Panc1 (cell line): ENCODE measurements at regions not wholly inside any gene's neighbourhood (a gene's known extent, or its start where the extent isn't known, plus 50 kb on each side); places are given as distances from the start of the nearest gene placed in this dataset.
"Not testable (repeated sequence)": the region's sequence is repeated elsewhere in the genome, so short reads cannot be mapped to it uniquely, and the experiment has no call there.

Source experiments
- ATAC-seq: fragments of 200-7000 bp; cut with Tn5 transposase; 2 replicates; pipeline ENCODE4 v1.9.1; 2020; ENCODE audit warnings: mild to moderate bottlenecking, moderate library complexity
- BruUV-seq: library from RNA; stranded (reverse); fragments of 400-500 nt; replicated peaks from 2 replicates; lab custom pipeline; 2021; lab: Mats Ljungman, UMichigan
- CTCF ChIA-PET: fragments of 300-600 bp; sonication (Branson Sonifier 250); formaldehyde crosslinking; loops from one replicate; lab custom pipeline; 2022; ENCODE audit warnings: antibody characterized with exemption; lab: Charles Lee
- POLR2A ChIA-PET: fragments of 300-600 bp; sonication (Branson Sonifier 250); formaldehyde crosslinking; loops from one replicate; lab custom pipeline; 2022; ENCODE audit warnings: antibody characterized with exemption; lab: Charles Lee
- DNase-seq: peaks from one replicate; pipeline ENCODE4 v3.0.0-alpha.2; 2010; ENCODE audit warnings: low read depth, low spot score
- H3K27ac ChIP-seq: 2 replicates; pipeline ENCODE4 v1.5.1; 2011; ENCODE audit warnings: mild to moderate bottlenecking, low read length, inconsistent platforms
- H3K27me3 ChIP-seq: fragments of 200-500 bp; sonication (Bioruptor generic); 2 replicates; pipeline ENCODE4 v1.6.0; 2014; ENCODE audit warnings: low read length, inconsistent platforms; ENCODE audit not compliant: control insufficient read depth, insufficient read depth
- H3K36me3 ChIP-seq: fragments of 200-500 bp; sonication (Bioruptor generic); 2 replicates; pipeline ENCODE4 v1.5.1; 2014; ENCODE audit warnings: inconsistent platforms, mild to moderate bottlenecking, low read length, moderate library complexity; ENCODE audit not compliant: control insufficient read depth, insufficient read depth
- H3K4me1 ChIP-seq: 2 replicates; pipeline ENCODE4 v1.5.1; 2011; ENCODE audit warnings: inconsistent platforms, mild to moderate bottlenecking, low read length, moderate library complexity; ENCODE audit not compliant: control insufficient read depth, insufficient read depth
- H3K4me3 ChIP-seq, 2 experiments: 2 replicates each; pipeline ENCODE4 v1.5.1; 2011 to 2012; ENCODE audit warnings: low read depth in 2 of 2, low read length in 2 of 2, mild to moderate bottlenecking in 2 of 2, inconsistent platforms in 1 of 2, moderate library complexity in 1 of 2
- H3K9me3 ChIP-seq: fragments of 200-500 bp; sonication (Bioruptor generic); 2 replicates; pipeline ENCODE4 v1.5.1; 2014; ENCODE audit warnings: low read depth, mild to moderate bottlenecking, inconsistent platforms, low read length, moderate library complexity; ENCODE audit not compliant: control insufficient read depth, insufficient read depth
- POLR2AphosphoS5 ChIP-seq: IDR thresholded peaks from 2 replicates; pipeline ENCODE4 v1.6.1; 2012; ENCODE audit warnings: mild to moderate bottlenecking, low read depth, low read length, moderate library complexity
- REST ChIP-seq, 2 experiments: IDR thresholded peaks; 2 replicates each; pipeline ENCODE4 v1.6.1; 2011 to 2012; ENCODE audit warnings: low read depth in 2 of 2, control low read depth in 1 of 2, low read length in 1 of 2, mild to moderate bottlenecking in 1 of 2, moderate library complexity in 1 of 2; ENCODE audit not compliant: insufficient read depth in 1 of 2
- SIN3A ChIP-seq: IDR thresholded peaks from 2 replicates; pipeline ENCODE4 v1.6.1; 2012; ENCODE audit warnings: low read depth, mild to moderate bottlenecking, low read length, moderate library complexity, borderline replicate concordance; ENCODE audit not compliant: insufficient read depth
- TCF7L2 ChIP-seq: IDR thresholded peaks from 2 replicates; pipeline ENCODE4 v1.6.1; 2011; ENCODE audit warnings: mild to moderate bottlenecking, low read depth, low read length, inconsistent platforms
- in situ Hi-C: cut with HindIII; loops from 2 replicates; pipeline ENCODE4 v1.10.0; 2016; ENCODE audit warnings: low sequenced_read_pairs, low pct_unique_long_range_greater_than_20kb
- intact Hi-C: fragments of 100-400 bp; cut with micrococcal nuclease; formaldehyde crosslinking; loops from one replicate; pipeline ENCODE4 v1.10.0; 2022; ENCODE audit not compliant: unreplicated experiment
- TF ChIP-seq, protein P1 (sequence below): fragments of 450-650 bp; IDR thresholded peaks from 2 replicates; pipeline ENCODE4 v1.5.1; 2017; ENCODE audit warnings: mild to moderate bottlenecking

DNA sequence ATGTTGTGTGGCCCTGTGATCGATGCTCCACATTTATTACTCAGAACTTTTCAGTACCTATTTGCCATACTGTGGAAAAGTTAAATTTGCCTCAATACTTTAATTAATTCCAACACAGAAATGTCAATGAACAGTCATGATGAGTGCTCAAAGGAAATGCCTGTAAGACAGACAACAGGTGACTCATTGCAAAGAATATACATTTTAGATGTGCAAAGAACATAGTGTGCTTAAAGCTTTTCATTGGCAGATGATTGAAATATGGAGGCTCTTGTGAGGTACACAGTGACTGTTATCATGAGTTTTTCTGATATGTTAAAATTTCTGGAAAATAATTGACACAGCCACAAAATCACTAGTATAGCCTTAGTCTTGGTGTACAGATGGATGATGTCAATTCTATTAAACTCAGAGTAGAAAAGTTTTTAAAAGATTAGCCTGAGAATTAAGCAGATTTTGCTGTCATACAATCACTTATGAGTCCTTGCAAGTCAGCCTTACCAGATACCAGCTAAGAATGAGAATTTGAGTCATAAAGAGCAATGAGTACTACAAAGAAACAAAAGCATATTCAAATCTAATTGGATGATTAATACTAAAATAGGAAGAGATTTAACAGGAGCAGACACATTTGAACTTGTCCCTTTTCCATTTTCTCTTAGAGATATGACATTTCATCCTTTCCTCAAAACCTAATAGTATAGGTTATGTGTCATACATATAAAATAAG lies 544.1 kb downstream of the KCNH5 start:
- POLR2A ChIA-PET, result no interaction called here
- in situ Hi-C loops, result no loop called here
- H3K36me3 ChIP-seq, result no peaks in the 10 kb centered on the region

GRCh38 chr14:62505045-62505444 lies 540.2 kb downstream of the KCNH5 start:
- ChIA-PET CTCF (no interaction called here), POLR2A (no interaction called here)
- no peak overlapping the region for H3K27ac ChIP-seq
- DNase-seq (no peak), ATAC-seq (no peak)
- H3K4me1 ChIP-seq, result no peaks in the 10 kb centered on the region
- H3K4me3 ChIP-seq, result no peak overlapping the region
- no TSS peak for BruUV-seq
- TF ChIP-seq, protein P1, sequence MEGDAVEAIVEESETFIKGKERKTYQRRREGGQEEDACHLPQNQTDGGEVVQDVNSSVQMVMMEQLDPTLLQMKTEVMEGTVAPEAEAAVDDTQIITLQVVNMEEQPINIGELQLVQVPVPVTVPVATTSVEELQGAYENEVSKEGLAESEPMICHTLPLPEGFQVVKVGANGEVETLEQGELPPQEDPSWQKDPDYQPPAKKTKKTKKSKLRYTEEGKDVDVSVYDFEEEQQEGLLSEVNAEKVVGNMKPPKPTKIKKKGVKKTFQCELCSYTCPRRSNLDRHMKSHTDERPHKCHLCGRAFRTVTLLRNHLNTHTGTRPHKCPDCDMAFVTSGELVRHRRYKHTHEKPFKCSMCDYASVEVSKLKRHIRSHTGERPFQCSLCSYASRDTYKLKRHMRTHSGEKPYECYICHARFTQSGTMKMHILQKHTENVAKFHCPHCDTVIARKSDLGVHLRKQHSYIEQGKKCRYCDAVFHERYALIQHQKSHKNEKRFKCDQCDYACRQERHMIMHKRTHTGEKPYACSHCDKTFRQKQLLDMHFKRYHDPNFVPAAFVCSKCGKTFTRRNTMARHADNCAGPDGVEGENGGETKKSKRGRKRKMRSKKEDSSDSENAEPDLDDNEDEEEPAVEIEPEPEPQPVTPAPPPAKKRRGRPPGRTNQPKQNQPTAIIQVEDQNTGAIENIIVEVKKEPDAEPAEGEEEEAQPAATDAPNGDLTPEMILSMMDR, result no peak
- TF ChIP-seq REST (IDR thresholded peaks at IDR 0.05; ENCODE audit: insufficient read depth in 1 of 2, low read depth in 2 of 2, low read length in 1 of 2) (no peak), SIN3A (no peak), POLR2AphosphoS5 (no peak), TCF7L2 (no peak)
- H3K9me3 ChIP-seq, result no peaks in the 10 kb centered on the region
- intact Hi-C loops (no loop called here), in situ Hi-C loops (no loop called here)
- no peaks in the 10 kb centered on the region for H3K36me3 ChIP-seq
- no peaks in the 10 kb centered on the region for H3K27me3 ChIP-seq

More for the DNA sequence above, 544.1 kb downstream of the KCNH5 start:
- H3K27me3 ChIP-seq, result no peaks in the 10 kb centered on the region
- CTCF ChIA-PET, result no interaction called here
- intact Hi-C loops, result no loop called here
- no peak overlapping the region for H3K27ac ChIP-seq
- H3K4me1 ChIP-seq, result no peaks in the 10 kb centered on the region
- no peak for TF ChIP-seq REST (IDR thresholded peaks at IDR 0.05; ENCODE audit: insufficient read depth in 1 of 2, low read depth in 2 of 2, low read length in 1 of 2)
- no peak for TF ChIP-seq POLR2AphosphoS5
- TF ChIP-seq SIN3A, result no peak
- TF ChIP-seq, protein P1, result no peak
- no peak for TF ChIP-seq TCF7L2
- no peak overlapping the region for H3K4me3 ChIP-seq
- BruUV-seq, result no TSS peak
- H3K9me3 ChIP-seq, result no peaks in the 10 kb centered on the region
- ATAC-seq, result no peak
- no peak for DNase-seq

GRCh38 chr14:62521309-62521708 lies 523.9 kb downstream of the KCNH5 start:
- H3K4me1 ChIP-seq, DNase-seq, H3K9me3 ChIP-seq, in situ Hi-C loops, H3K27me3 ChIP-seq, intact Hi-C loops, POLR2A ChIA-PET, CTCF ChIA-PET, BruUV-seq, H3K4me3 ChIP-seq, H3K27ac ChIP-seq, H3K36me3 ChIP-seq, ATAC-seq: not testable (repeated sequence)
